ENCODE measurements at regions not wholly inside any gene's neighbourhood (a gene's known extent, or its start where the extent isn't known, plus 50 kb on each side); places are given as distances from the start of the nearest gene placed in this dataset.

- TF ChIP-seq, protein P1, sequence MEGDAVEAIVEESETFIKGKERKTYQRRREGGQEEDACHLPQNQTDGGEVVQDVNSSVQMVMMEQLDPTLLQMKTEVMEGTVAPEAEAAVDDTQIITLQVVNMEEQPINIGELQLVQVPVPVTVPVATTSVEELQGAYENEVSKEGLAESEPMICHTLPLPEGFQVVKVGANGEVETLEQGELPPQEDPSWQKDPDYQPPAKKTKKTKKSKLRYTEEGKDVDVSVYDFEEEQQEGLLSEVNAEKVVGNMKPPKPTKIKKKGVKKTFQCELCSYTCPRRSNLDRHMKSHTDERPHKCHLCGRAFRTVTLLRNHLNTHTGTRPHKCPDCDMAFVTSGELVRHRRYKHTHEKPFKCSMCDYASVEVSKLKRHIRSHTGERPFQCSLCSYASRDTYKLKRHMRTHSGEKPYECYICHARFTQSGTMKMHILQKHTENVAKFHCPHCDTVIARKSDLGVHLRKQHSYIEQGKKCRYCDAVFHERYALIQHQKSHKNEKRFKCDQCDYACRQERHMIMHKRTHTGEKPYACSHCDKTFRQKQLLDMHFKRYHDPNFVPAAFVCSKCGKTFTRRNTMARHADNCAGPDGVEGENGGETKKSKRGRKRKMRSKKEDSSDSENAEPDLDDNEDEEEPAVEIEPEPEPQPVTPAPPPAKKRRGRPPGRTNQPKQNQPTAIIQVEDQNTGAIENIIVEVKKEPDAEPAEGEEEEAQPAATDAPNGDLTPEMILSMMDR (IDR thresholded peaks at IDR 0.05; ENCODE audit: low read depth, low read length) = no peak
- no peak for DNase-seq (ENCODE audit: low read depth in 2 of 2)
- no peak overlapping the region for H3K4me3 ChIP-seq (replicated peaks in 1 of 2; ENCODE audit: low read depth in 2 of 2, low read length in 2 of 2)
These were observed 85.9 kb downstream of the NTMT2 start for GRCh38 chr1:170231662-170232061.

GRCh38 chr1:170238704-170239391 is 93.1 kb downstream of the NTMT2 start:
- no peak for DNase-seq (ENCODE audit: low read depth in 2 of 2)
- H3K4me3 ChIP-seq (replicated peaks in 1 of 2; ENCODE audit: low read depth in 2 of 2, low read length in 2 of 2) = no peak overlapping the region
- TF ChIP-seq, protein P1 (IDR thresholded peaks at IDR 0.05; ENCODE audit: low read depth, low read length) = no peak

GRCh38 chr1:170239445-170239844 is 93.7 kb downstream of the NTMT2 start:
- H3K4me3 ChIP-seq (replicated peaks in 1 of 2; ENCODE audit: low read depth in 2 of 2, low read length in 2 of 2) = no peak overlapping the region
- TF ChIP-seq, protein P1 (IDR thresholded peaks at IDR 0.05; ENCODE audit: low read depth, low read length) = no peak
- peak in 1 of 2 donors; percentile 45 for DNase-seq (ENCODE audit: low read depth in 2 of 2)

- TF ChIP-seq, protein P1 (IDR thresholded peaks at IDR 0.05; ENCODE audit: low read depth, low read length) = no peak
- no peak for DNase-seq (ENCODE audit: low read depth in 2 of 2)
- H3K4me3 ChIP-seq (replicated peaks in 1 of 2; ENCODE audit: low read depth in 2 of 2, low read length in 2 of 2) = no peak overlapping the region
These were observed 94.7 kb downstream of the NTMT2 start for GRCh38 chr1:170240409-170240808.

DNA sequence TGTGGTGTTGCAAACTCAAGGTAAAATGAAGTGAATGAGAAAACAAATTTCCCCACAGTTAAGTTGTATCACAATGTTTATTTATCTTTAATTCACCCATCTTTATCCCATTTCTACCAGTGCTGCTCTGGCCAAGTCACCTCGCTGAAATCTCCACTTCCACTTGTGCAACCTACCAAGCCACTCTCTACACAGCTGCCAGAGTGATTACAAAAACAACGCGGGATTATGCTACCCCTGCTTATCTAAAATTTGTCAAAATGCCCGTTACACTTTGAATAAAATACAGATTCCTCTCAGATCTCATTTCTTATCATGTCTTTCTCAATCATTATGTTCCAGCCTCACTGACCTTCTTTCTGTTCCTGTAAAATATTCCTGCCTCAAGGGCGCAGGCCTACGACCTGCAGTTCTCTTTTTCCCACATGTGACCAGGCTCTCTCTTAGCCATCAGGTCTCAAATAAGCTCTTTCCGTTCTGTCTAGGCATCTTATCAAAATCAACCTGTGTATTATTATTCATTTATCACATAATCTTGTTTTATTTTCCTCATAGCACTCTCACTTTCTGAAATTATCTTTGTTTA is 95.6 kb downstream of the NTMT2 start:
- H3K4me3 ChIP-seq (replicated peaks in 1 of 2; ENCODE audit: low read depth in 2 of 2, low read length in 2 of 2) = no peak overlapping the region
- TF ChIP-seq, protein P1 (IDR thresholded peaks at IDR 0.05; ENCODE audit: low read depth, low read length) = no peak
- peak in 1 of 2 donors; percentile 9 for DNase-seq (ENCODE audit: low read depth in 2 of 2)

GRCh38 chr1:170247751-170248521 is 102.2 kb downstream of the NTMT2 start:
- H3K4me3 ChIP-seq (replicated peaks in 1 of 2; ENCODE audit: low read depth in 2 of 2, low read length in 2 of 2) = no peak overlapping the region
- TF ChIP-seq, protein P1 (IDR thresholded peaks at IDR 0.05; ENCODE audit: low read depth, low read length) = no peak
- DNase-seq (ENCODE audit: low read depth in 2 of 2) = no peak
